HG02973 (cell line): ENCODE measurements at regions not wholly inside any gene's neighbourhood (a gene's known extent, or its start where the extent isn't known, plus 50 kb on each side); places are given as distances from the start of the nearest gene placed in this dataset.
"Not testable (repeated sequence)": the region's sequence is repeated elsewhere in the genome, so short reads cannot be mapped to it uniquely, and the experiment has no call there.

Source experiments
- ATAC-seq: cut with Tn5 transposase; IDR thresholded peaks from one replicate; pipeline ENCODE4 v1.9.1; 2021; ENCODE audit warnings: moderate library complexity; ENCODE audit not compliant: unreplicated experiment

DNA sequence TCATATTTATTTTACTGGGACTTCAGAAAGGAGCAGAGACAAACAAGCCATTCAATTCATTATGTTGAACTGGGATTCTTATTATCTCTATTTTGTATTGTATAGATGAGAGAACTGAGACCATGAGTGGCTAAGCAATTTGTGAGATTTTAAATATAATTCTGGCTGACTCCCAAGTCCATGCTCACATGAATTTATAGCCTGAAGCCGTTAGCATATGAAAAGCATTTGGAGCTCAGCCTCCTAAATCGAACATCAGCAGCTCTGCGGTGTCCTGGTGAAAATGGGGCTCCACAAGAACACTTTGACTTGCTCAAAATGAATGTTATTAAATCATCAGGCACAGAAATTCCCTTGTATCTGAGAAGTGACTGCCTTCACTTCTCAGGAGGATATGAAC lies 96.8 kb upstream of the DPT start:
- no peak for ATAC-seq

DNA sequence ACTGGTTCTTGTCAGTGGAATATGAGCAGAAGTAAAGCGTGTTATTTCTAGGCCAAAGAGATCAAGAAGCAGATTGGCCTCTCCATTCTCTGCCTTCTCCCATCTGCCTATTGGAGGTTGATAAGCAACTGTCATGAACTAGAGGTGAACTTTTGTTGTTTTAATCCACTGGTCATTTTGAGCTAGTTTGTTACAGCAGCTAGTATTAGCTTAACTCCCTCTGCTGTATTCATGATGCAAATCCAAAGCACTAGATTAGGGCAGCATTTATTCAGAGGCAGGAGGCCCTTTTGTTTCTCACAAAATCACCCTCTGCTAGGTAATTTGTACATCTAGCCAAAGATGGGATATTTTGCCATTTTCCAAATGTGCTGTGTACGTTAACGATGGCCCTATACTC lies 97.3 kb upstream of the DPT start:
- no peak for ATAC-seq

DNA sequence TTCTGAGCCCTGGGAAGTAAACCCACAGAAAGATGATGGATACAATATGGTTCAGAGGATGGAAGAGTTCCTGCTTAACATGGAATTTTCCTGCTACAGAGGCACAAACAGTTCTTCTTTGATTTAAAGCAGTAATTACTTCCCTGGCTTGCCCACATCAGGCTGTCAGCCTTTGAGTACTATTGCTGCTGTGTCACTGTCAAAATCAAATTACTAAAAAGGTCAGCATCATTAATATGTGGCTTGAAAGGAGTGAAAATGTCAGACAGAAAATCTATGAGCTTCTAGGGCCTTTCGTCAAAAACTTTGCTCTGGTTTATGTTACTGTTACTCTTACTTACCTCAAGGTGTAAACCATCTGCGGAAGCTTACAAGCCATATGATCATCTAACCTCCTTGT lies 98.6 kb upstream of the DPT start:
- no peak for ATAC-seq

DNA sequence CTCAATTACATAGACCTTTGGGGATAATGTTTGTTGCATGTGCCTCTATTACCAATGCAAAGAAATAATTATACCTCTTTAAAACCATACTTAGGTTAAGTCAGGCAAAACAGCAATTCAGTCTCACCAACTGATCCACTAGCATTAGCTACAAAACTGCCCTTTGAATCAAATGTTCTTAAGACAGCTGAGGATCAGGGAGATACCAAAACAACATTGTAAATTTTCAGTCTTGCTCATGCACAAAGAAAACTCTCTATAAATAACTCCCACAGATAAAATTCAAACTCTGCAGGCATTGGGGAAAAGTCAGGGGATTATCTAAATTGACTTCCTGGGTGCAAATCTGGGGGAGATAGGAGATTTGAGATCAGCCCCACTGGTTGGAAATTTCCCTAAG lies 100.9 kb upstream of the DPT start:
- ATAC-seq = no peak

DNA sequence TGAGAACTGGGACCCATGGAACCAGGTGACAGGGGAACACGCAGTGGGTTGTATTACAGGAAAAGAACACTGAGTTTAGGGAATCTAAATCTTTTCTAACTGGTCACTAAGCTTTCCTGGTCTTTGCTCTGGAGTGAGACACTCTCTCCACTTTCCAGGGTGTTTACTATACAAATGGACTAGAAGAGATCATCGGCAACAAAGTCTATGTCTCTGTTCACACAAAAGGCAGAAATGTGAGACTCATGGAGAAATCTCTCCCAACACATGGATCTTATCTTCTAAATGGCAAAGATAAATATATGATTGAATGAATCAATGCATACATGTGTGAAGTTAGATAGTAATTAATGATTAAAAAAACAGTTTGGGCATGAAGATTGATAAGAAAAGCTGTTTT lies 101.6 kb upstream of the DPT start:
- ATAC-seq = no peak

DNA sequence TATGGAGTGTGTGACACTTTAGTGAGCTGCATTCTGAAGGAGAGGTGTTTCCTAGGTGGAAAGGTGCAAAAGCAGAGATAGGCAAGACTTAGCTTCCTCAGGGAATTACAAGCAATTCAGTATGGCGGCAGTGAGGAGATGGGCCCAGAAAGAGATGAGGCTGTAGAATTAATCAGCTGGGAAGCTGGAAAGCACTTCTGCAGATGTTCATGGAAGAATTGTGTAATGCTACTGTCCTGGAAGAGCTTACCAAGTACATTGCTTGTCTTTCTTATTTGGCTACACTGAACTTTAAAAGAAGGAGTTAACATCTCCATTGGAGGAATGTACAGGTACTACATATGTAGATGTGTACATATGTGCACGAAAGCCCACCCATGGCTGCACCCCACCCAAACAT lies 103.7 kb upstream of the DPT start:
- ATAC-seq = no peak

DNA sequence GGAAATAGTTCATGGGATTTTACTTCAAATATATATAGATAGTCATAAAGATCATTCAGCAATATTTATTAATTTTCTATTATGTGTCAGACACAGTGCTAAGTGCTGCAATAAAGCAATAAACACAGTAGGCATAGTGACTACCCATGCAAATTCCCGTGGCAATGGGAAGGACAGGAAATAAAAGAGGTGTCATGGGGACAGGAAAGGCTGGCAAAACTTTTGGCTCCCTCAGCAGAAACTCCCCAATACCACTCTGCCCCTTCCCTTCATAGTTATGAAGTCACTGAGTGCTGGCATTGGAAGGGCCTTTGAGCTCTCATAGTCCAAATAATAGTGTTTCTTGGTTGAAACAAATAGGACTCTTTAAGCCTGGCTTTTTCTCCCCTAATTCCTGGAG lies 104.4 kb upstream of the DPT start:
- ATAC-seq = no peak

DNA sequence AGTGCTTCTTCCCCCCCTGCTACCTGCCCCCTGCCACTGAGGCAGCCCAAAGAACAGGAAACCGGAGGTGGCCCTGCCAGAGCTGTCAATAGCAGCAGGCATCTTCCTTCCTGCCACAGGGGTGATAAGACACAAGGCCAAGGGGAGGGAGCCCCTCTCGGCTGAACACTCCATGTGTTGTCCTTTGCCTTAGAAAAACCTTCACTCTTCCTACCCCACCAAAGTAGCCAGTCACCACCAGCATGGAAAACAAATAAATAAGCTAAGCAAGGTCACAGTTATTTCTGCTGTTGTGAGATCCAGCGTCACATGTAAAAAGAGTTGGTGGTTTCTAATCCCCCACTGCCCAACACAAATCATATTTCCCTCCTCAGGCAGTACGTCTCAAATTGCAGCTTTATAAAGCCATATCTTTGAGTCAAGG lies 104.8 kb upstream of the DPT start:
- no peak for ATAC-seq

DNA sequence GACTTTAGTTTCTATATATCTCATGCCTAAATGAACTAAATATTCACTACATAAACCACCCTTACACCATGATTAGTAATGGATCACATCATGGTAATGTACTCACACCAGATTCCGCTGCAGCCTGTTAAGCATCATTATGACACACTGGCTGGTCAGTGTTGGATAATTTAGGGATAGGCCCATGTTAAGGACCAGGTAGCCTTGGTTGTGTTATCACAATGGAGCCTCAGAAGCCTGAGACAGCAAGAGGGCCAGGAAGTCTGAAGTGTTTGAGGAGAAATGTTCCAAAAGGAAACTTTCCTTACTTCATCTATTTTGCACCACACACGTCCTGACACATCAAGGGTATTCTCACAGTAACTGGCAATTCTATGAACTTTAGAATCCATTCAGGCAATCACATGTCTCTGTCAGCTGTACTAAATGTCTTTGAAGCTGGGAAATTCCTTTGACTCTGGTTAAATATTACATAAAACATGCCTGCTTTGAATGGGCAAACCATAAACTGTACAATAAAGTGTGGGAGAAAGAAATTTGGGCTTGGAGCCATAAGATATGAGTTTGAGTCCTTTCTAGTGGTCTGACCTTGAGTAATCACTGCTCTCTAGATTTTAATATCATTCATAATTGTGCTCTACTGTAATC lies 105.3 kb upstream of the DPT start:
- no peak for ATAC-seq

DNA sequence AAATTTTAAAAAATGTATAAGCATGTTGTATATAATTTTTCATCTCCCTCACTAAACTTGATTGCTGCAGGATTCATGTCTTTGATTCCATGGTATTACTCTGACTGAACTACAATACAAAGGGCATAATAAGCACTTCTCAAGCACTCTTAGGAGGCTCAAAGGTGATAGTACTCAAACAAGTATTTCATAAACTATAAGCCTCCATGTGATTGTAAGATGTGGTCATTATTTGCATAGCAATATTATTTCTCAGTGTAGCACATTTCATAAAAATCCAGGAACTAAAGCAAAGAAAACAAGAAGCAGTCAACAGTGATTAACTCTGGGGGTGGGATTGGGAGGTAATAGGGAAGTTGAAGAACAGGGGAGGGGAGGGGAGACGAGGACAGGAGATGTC lies 106.2 kb upstream of the DPT start:
- no peak for ATAC-seq

DNA sequence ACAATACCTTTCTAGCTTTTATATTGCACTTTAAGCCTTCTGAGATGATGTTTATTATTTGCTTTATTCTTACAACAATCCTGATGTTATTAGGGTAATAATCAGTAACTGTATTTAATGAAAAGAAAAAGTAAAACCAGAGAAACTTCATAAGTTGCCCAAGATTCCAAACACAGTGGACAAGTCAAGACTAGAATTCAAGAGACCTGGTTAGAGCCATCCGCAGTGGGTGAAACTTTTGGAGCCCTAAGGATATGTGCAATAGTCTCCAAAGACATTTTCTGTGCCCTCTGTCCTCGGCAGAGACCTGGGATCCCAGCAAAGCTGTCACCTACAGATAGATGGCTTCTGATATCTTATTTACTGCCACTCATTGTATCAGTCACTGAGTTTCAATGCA lies 106.8 kb upstream of the DPT start:
- ATAC-seq = no peak

DNA sequence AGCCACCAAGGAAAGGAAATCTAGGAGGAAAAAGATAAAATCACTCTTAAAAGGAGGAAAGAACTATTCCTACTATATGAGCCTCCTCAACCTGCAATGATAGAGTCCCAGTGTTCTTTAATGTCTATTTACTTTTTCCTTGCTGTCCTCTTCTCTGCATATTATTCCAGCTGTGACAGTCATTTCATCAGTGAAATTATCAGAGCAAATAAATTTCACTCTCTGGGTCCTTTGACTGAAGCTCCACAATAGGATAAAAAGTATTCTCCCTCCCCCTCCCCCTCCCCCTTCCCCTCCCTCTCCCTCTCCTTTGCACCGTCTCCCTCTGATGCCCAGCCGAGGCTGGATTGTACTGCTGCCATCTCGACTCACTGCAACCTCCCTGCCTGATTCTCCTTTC lies 107.5 kb upstream of the DPT start:
- no peak for ATAC-seq

DNA sequence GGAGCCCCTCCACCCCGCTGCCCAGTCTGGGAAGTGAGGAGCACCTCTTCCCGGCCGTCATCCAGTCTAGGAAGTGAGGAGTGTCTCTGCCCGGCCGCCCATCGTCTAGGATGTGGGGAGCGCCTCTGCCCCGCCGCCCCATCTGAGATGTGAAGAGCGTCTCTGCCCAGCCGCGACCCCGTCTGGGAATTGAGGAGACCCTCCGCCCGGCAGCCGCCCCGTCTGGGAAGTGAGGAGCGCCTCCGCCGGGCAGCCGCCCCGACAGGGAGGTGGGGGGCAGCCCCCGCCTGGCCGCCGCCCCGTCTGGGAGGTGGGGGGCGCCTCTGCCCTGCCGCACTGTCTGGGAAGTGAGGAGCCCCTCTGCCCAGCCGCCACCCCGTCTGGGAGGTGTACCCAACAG lies 108.2 kb upstream of the DPT start:
- ATAC-seq = not testable (repeated sequence)

DNA sequence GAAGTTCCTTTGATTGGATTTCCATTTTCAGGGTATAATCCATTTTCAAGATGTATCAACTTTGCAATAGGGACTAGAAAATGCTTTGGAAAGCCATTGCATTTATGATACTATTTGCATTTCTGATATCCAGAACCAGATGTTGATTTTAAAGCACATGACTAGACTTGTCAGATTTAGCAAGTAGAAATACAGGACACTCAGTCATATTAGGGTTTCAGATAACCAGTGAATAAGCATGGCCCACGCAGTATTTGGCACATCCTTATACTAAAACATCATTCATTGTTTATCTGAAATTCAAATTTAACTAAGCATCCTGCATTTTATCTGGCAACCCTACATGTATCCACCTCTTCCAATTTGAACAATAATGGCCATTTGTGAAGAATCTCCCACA lies 113.3 kb upstream of the DPT start:
- no peak for ATAC-seq

DNA sequence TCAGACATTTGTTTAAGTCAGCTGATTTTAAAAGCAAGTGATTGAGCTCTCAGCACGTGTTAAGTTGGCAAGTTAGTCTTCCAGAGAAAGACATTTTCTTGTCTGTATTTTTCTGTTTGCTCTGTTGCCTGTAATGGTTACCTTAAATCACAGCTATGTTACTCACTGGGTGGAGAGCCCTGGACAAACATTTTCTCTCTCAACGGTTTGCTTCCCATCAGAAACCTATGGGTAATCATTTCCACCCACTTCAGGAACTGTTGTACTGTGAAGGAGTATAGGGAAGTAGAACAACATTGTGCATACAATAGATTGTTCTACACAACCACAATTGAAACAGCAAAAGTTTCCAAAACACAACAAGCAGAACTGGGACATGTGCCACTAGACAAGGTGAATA lies 113.9 kb upstream of the DPT start:
- ATAC-seq = no peak

DNA sequence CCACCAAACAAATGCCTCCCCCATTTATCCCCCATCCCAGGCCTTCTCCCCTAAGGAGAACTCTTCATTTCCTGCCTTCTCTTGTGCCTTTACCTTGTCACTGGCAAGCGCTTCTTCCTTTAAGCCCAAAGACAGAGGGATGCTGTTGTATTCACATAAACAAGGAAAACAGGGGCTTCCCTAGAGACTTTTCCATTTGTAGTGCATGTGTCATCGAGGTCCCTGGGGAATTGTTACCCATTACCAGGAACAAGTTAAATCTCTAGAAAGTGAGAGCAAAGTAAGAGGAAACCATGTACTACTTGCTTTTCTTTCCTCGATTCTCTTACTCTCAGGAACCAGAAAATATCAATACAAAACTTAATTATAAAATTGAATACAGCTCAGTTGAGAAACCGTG lies 114.4 kb upstream of the DPT start:
- ATAC-seq = no peak

DNA sequence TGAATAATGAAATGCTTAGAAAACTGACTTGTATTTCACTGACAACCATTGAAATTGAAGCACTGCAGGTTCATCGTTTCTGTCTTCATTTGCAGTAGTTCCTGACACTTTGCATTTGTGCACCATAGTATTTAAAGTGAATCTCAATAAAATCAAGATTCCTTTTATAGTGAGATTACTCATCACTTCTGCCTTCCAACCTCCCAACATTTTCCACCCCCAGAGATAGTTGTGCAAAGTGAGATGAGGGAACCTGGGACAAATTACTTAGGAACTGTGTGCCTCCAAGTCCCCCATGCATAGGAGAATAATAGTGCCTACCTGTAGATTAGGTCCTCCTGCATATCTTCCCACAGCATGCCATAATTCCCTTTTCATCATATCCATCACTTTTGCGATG lies 114.9 kb upstream of the DPT start:
- ATAC-seq = no peak

DNA sequence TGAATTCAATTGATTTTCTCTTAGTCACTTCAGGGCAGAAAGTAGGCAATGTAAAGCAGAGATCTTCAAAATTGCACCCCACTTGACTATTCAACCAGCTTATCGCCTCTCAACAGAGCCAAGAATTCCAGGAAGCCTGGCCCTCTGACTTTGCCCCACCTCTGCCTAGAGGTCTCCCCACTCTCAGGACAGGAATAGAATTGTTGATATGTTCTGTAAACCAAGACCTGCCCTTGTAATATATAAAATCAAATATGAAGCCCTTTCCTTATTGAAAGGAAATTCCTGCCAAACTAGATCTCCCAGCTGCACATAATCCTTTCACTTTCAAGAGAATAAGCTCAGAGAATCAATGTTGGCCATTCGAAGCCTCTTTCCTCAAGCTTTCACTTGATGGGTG lies 116.1 kb upstream of the DPT start:
- ATAC-seq = no peak

DNA sequence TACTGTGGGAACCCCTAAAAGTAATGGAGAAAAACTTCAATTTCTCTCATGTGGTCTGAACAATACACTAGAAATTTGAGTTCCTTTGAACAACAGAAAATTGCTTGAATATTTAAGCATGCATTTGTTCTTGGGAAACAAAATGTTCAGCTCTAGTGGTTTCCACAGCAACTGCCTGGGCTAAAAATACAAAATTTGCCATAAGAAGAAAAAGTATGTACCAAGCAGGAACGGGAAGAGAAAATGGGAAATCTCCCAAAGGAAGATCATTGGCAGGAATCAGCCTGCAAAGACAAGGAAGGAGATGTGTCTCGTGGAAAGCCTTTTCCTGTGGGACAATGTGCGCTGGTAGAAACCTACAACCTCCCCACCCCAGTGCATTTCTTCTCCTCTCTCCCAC lies 119.0 kb upstream of the DPT start:
- ATAC-seq = no peak

DNA sequence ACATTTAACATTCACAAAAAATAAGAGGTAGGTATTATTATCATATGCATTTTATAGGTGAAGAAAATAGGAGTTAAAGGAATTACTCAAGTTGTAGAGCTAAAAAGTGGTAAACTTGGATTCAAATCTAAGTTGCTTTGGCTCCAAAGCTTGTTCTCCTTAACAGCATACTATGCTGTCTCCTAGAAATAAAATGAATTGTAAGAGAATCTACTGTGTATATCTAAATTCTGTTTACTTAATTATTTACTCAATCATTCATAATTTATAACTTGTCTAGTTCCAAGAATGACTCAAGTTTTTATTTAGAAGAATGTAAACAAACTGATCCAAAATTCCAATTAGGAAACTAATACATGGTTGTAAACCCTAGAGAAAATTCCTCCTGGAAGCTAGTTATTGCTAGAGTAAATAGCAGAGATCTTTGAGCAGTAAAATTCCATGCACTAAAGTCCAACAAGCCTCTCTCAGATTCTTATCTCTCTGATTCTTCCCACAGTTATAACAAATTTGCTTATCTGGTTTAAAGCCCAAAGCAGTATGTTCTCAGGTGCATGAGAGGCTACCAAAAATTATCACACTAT lies 132.5 kb upstream of the DPT start:
- no peak for ATAC-seq

DNA sequence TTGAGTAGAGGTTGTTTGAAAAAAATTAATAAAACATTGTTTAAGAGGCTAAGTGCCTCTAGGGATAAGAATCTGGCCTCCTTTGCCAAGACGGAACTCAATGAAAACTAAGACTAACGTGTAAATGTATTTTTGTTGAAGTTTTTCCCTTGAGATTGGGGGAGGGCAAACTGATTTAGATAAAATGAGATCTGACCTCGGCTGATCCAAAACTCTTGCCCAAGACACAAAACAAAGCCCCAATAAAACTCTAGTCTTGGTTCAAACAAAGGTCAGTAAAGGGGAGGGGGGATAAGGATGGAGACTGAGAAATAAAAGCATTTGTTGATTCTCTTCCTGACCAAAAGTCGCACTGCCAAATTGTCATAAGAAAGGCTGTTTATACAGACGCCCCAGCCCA lies 134.8 kb upstream of the DPT start:
- no peak for ATAC-seq

DNA sequence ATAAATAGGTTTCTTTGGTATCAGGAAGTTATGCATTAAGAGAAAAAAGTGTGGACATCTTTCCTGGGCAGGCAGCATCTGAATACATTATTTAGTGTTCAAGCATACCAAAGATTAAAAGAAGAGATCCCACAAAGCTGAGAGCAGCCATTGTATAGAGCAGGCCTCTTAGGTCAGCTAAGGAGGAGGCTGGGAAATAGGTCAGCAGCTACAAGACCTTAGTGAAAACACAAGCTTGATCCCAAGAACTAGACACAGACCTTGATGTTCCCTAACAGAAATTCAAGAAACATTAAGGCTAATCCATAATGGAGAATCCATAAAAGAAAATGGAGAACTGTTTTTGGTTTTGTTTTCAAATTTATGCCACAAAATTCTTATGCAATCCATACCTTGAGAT lies 135.3 kb upstream of the DPT start:
- ATAC-seq = no peak

DNA sequence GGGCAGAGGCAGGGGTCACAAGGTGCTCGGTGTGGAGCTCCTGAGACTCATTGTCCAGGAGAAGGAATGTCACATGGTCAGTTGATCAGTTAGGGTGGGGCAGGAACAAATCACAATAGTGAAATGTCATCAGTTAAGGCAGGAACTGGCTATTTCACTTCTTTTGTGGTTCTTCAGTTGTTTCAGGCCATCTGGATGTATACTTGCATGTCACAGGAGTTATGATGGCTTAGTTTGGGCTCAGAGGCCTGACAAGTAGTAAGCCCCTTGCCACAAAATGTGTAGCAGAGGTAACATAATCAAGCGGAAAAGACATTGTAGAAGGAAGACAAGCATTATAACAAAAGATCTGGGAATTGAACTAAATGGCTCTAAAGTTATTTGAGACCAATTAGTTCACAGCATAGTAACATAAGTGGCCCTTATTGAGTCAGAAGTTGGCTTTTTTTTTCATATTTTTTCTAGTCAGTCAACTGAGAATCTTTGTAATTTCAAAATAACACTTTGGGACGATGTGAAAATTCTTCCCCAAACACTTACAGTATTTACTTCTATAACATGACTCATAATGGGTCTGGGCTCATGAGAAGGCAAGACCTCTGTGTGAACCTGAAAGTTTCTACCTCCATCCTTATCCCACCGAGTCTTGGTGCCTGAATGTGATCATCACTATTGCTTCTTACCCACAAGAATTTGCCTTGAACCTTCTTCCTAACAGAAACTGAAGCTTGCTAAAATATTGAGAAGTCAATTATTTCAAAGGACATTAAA lies 137.0 kb upstream of the DPT start:
- no peak for ATAC-seq
